OCI-LY7 (cell line): ENCODE measurements at regions not wholly inside any gene's neighbourhood (a gene's known extent, or its start where the extent isn't known, plus 50 kb on each side); places are given as distances from the start of the nearest gene placed in this dataset.

ENCODE experiments used
- BruUV-seq: library from RNA; stranded (reverse); fragments of 400-500 nt; replicated peaks from 2 replicates; lab custom pipeline; 2021; lab: Mats Ljungman, UMichigan
- CTCF ChIA-PET: fragments of 300-600 bp; sonication (Branson Sonifier 250); formaldehyde crosslinking; loops from one replicate; lab custom pipeline; 2022; ENCODE audit warnings: antibody characterized with exemption; ENCODE audit not compliant: unreplicated experiment; lab: Charles Lee
- POLR2A ChIA-PET: fragments of 300-600 bp; sonication (Branson Sonifier 250); formaldehyde crosslinking; loops from one replicate; lab custom pipeline; 2022; ENCODE audit warnings: antibody characterized with exemption; lab: Charles Lee
- DNase-seq: peaks from one replicate; pipeline ENCODE4 v3.0.0-alpha.2; 2015; ENCODE audit warnings: low spot score
- H2AFZ ChIP-seq: fragments of 200-600 bp; sonication (generic), shearing (Covaris generic); 2 replicates; pipeline ENCODE4 v1.6.1; 2014; ENCODE audit warnings: mild to moderate bottlenecking, antibody characterized with exemption, low read length, moderate library complexity
- H3K27ac ChIP-seq: fragments of 200-600 bp; sonication (generic); 2 replicates; pipeline ENCODE4 v1.5.1; 2014; ENCODE audit warnings: mixed run types, low read depth, mild to moderate bottlenecking, moderate library complexity, low read length, inconsistent platforms; ENCODE audit not compliant: poor library complexity, severe bottlenecking
- H3K36me3 ChIP-seq: fragments of 200-600 bp; sonication (generic); 2 replicates; pipeline ENCODE4 v1.6.1; 2014; ENCODE audit warnings: mild to moderate bottlenecking, antibody characterized with exemption, low read length, moderate library complexity, mixed read lengths; ENCODE audit not compliant: insufficient read depth
- H3K4me1 ChIP-seq: fragments of 200-600 bp; sonication (generic); 2 replicates; pipeline ENCODE4 v1.5.1; 2014; ENCODE audit warnings: mild to moderate bottlenecking, low read length; ENCODE audit not compliant: insufficient read depth, poor library complexity, severe bottlenecking
- H3K4me2 ChIP-seq: fragments of 200-600 bp; sonication (generic); 2 replicates; pipeline ENCODE4 v1.6.1; 2014; ENCODE audit warnings: mild to moderate bottlenecking, low read length
- H3K4me3 ChIP-seq: fragments of 200-600 bp; sonication (generic); 2 replicates; pipeline ENCODE4 v1.5.1; 2014; ENCODE audit warnings: mild to moderate bottlenecking, low read depth, low read length; ENCODE audit not compliant: poor library complexity, severe bottlenecking
- H3K79me2 ChIP-seq: fragments of 200-600 bp; sonication (generic); 2 replicates; pipeline ENCODE4 v1.6.1; 2016; ENCODE audit warnings: low read depth, mild to moderate bottlenecking, low read length, moderate library complexity, mixed read lengths; ENCODE audit not compliant: insufficient read depth
- H3K9me2 ChIP-seq: fragments of 200-600 bp; sonication (generic); 2 replicates; pipeline ENCODE4 v1.6.1; 2016; ENCODE audit warnings: mild to moderate bottlenecking, low read length, mixed read lengths; ENCODE audit not compliant: insufficient read depth
- H3K9me3 ChIP-seq: fragments of 200-600 bp; sonication (generic); 2 replicates; pipeline ENCODE4 v1.6.1; 2014; ENCODE audit warnings: mild to moderate bottlenecking, mixed run types, low read length, mixed read lengths
- H4K20me1 ChIP-seq: fragments of 200-600 bp; sonication (generic); 2 replicates; pipeline ENCODE4 v1.6.1; 2014; ENCODE audit warnings: mild to moderate bottlenecking, antibody characterized with exemption, low read length, moderate library complexity, mixed read lengths; ENCODE audit not compliant: insufficient read depth
- EZH2phosphoT487 ChIP-seq: fragments of 200-600 bp; sonication (generic); IDR thresholded peaks from 2 replicates; pipeline ENCODE4 v1.6.1; 2018; ENCODE audit warnings: low read depth, borderline replicate concordance, mild to moderate bottlenecking, mixed run types, antibody characterized with exemption, low read length, moderate library complexity, mixed read lengths
- intact Hi-C: fragments of 100-400 bp; cut with micrococcal nuclease; formaldehyde crosslinking; loops from one replicate; pipeline ENCODE4 v1.10.0; 2022; ENCODE audit not compliant: unreplicated experiment
- TF ChIP-seq, protein P1 (sequence below): fragments of 200-600 bp; sonication (generic); conservative IDR thresholded peaks from 2 replicates; pipeline ENCODE4 v1.5.1; 2014; ENCODE audit warnings: mild to moderate bottlenecking, antibody characterized with exemption, low read length, moderate library complexity, mixed read lengths

GRCh38 chr6:3908961-3909360 is 59.8 kb downstream of the FAM50B start:
- no peaks in the 10 kb centered on the region for H3K79me2 ChIP-seq
- POLR2A ChIA-PET = no interaction called here

DNA sequence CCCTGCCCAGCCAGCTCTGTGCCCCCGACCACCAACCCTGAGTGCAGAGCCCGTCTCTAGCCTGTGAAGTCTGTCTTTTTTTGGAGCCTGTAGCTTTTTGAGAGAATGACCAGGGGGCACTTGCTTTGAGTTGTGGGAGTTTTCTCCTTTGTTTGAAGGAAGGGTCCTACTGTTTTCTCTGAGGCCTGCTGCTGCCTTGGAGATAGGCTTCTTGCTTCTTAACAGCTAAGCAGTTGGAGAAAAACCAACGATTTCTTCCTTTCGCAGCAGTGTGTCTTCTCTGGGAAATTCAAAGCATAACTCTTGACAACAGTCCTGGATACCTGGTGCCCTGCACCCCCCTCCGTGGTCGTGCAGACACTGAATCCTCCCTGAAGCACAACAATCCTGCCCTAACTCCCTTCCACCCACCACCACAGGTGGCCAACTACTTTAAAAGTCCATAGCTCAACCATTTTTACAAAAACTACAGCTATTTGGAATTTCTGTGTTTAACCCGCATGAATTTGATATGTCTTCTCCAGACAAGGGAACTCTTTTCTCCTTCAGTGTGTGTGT is 61.0 kb downstream of the FAM50B start:
- H2AFZ ChIP-seq = no peak overlapping the region
- no peaks in the 10 kb centered on the region for H3K9me3 ChIP-seq
- no peaks in the 10 kb centered on the region for H3K79me2 ChIP-seq
- no peak overlapping the region for H3K27ac ChIP-seq
- intact Hi-C loops = no loop called here
- H4K20me1 ChIP-seq = no peaks in the 10 kb centered on the region
- H3K36me3 ChIP-seq = no peaks in the 10 kb centered on the region
- BruUV-seq = no TSS peak
- no peak overlapping the region for H3K4me2 ChIP-seq
- H3K4me3 ChIP-seq = no peak overlapping the region
- ChIA-PET CTCF (no interaction called here), POLR2A (no interaction called here)
- DNase-seq = no peak
- TF ChIP-seq, protein P1, sequence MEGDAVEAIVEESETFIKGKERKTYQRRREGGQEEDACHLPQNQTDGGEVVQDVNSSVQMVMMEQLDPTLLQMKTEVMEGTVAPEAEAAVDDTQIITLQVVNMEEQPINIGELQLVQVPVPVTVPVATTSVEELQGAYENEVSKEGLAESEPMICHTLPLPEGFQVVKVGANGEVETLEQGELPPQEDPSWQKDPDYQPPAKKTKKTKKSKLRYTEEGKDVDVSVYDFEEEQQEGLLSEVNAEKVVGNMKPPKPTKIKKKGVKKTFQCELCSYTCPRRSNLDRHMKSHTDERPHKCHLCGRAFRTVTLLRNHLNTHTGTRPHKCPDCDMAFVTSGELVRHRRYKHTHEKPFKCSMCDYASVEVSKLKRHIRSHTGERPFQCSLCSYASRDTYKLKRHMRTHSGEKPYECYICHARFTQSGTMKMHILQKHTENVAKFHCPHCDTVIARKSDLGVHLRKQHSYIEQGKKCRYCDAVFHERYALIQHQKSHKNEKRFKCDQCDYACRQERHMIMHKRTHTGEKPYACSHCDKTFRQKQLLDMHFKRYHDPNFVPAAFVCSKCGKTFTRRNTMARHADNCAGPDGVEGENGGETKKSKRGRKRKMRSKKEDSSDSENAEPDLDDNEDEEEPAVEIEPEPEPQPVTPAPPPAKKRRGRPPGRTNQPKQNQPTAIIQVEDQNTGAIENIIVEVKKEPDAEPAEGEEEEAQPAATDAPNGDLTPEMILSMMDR = no peak
- no peak for TF ChIP-seq EZH2phosphoT487
- H3K4me1 ChIP-seq = no peaks in the 10 kb centered on the region
- no peaks in the 10 kb centered on the region for H3K9me2 ChIP-seq

More at GRCh38 chr6:3908961-3909360, 59.8 kb downstream of the FAM50B start:
- BruUV-seq = no TSS peak
- CTCF ChIA-PET = no interaction called here
- no peak for DNase-seq
- Histone ChIP-seq H3K4me1 (no peaks in the 10 kb centered on the region), H3K9me3 (no peaks in the 10 kb centered on the region), H3K4me3 (no peak overlapping the region), H3K27ac (no peak overlapping the region), H3K4me2 (no peak overlapping the region), H2AFZ (no peak overlapping the region), H3K9me2 (no peaks in the 10 kb centered on the region), H3K36me3 (no peaks in the 10 kb centered on the region), H4K20me1 (no peaks in the 10 kb centered on the region)
- TF ChIP-seq, protein P1 = no peak
- TF ChIP-seq EZH2phosphoT487 = no peak
- intact Hi-C loops = no loop called here

DNA sequence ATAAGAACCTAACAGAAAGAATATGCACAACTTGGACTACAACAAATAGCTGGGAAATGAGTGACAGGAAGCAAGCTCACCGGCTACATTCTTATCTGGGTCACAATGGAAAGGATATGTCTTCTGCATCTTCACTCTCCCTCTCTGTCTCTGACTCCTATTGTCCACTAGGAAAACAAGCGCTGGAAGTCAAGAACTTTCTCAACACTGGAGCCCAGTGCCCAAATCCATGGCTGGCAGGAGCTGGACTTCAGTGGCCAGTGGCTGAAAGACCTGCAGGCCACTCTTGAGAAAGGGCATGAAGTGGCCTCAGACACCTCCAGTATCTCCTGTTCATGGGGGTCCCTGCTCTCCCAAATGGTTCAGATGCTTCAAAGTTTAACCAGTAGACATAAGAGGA is 62.0 kb downstream of the FAM50B start:
- intact Hi-C loops = no loop called here
- CTCF ChIA-PET = no interaction called here
- no peak overlapping the region for H3K27ac ChIP-seq
- H3K4me2 ChIP-seq = no peak overlapping the region
- no TSS peak for BruUV-seq
- no peak overlapping the region for H3K4me3 ChIP-seq
- H3K79me2 ChIP-seq = no peaks in the 10 kb centered on the region
- POLR2A ChIA-PET = no interaction called here
- no peaks in the 10 kb centered on the region for H4K20me1 ChIP-seq
- no peak for DNase-seq
- H3K4me1 ChIP-seq = no peaks in the 10 kb centered on the region
- H2AFZ ChIP-seq = no peak overlapping the region
- H3K9me2 ChIP-seq = no peaks in the 10 kb centered on the region
- TF ChIP-seq, protein P1 = no peak
- TF ChIP-seq EZH2phosphoT487 = no peak
- no peaks in the 10 kb centered on the region for H3K9me3 ChIP-seq
- H3K36me3 ChIP-seq = no peaks in the 10 kb centered on the region
